ENCODE measurements at regions not wholly inside any gene's neighbourhood (a gene's known extent, or its start where the extent isn't known, plus 50 kb on each side); places are given as distances from the start of the nearest gene placed in this dataset.
"Not testable (repeated sequence)": the region's sequence is repeated elsewhere in the genome, so short reads cannot be mapped to it uniquely, and the experiment has no call there.

GRCh38 chr9:40196165-40196714, 840.8 kb downstream of the SPATA31A1 start:
- H3K4me1 ChIP-seq; H3K27me3 ChIP-seq; H3K27ac ChIP-seq; H3K36me3 ChIP-seq; H3K4me3 ChIP-seq; H3K9me3 ChIP-seq; DNase-seq; H3K9ac ChIP-seq (ENCODE audit: low read depth in 2 of 2, low read length in 2 of 2); intact Hi-C loops (cut with DNase I): not testable (repeated sequence)

GRCh38 chr9:40196803-40197202, 841.3 kb downstream of the SPATA31A1 start:
- H3K27me3 ChIP-seq; H3K9ac ChIP-seq (ENCODE audit: low read depth in 2 of 2, low read length in 2 of 2); H3K4me3 ChIP-seq; H3K9me3 ChIP-seq; intact Hi-C loops (cut with DNase I); H3K36me3 ChIP-seq; DNase-seq; H3K4me1 ChIP-seq; H3K27ac ChIP-seq: not testable (repeated sequence)

- H3K27ac ChIP-seq; DNase-seq; H3K36me3 ChIP-seq; H3K9me3 ChIP-seq; H3K27me3 ChIP-seq; intact Hi-C loops (cut with DNase I); H3K4me1 ChIP-seq; H3K4me3 ChIP-seq; H3K9ac ChIP-seq (ENCODE audit: low read depth in 2 of 2, low read length in 2 of 2): not testable (repeated sequence)
Observed at GRCh38 chr9:40221596-40222233, 866.2 kb downstream of the SPATA31A1 start.

GRCh38 chr9:40222617-40223200, 867.2 kb downstream of the SPATA31A1 start:
- H3K27ac ChIP-seq; H3K9ac ChIP-seq (ENCODE audit: low read depth in 2 of 2, low read length in 2 of 2); H3K36me3 ChIP-seq; H3K4me3 ChIP-seq; intact Hi-C loops (cut with DNase I); H3K9me3 ChIP-seq; H3K4me1 ChIP-seq; H3K27me3 ChIP-seq; DNase-seq: not testable (repeated sequence)

GRCh38 chr9:40223353-40223752, 867.9 kb downstream of the SPATA31A1 start:
- H3K4me3 ChIP-seq; H3K9ac ChIP-seq (ENCODE audit: low read depth in 2 of 2, low read length in 2 of 2); H3K9me3 ChIP-seq; H3K36me3 ChIP-seq; H3K27ac ChIP-seq; H3K27me3 ChIP-seq; intact Hi-C loops (cut with DNase I); H3K4me1 ChIP-seq: not testable (repeated sequence)
- DNase-seq = peak; percentile 17
